Lung (tissue), 11 donors: ENCODE measurements at regions not wholly inside any gene's neighbourhood (a gene's known extent, or its start where the extent isn't known, plus 50 kb on each side); places are given as distances from the start of the nearest gene placed in this dataset.

Experiments used
- ATAC-seq: fragments of 200-7000 bp; cut with Tn5 transposase; one replicate; pipeline ENCODE4 v1.9.1; 2020; ENCODE audit warnings: moderate number of reproducible peaks; ENCODE audit not compliant: insufficient read depth, low FRiP score
- DNase-seq, 3 donors: peaks; one replicate each; pipeline ENCODE4 v3.0.0-alpha.2; 2013 to 2017
- H3K27ac ChIP-seq, 2 donors: one replicate each; pipeline ENCODE4 v1.5.1; 2013; ENCODE audit warnings: mild to moderate bottlenecking in 2 of 2, moderate library complexity in 2 of 2, control low read depth in 1 of 2, inconsistent platforms in 1 of 2, low read depth in 1 of 2, low read length in 1 of 2
- H3K27me3 ChIP-seq, 3 donors: one replicate each; pipeline ENCODE4 v1.5.1; 2013; ENCODE audit warnings: low read length in 2 of 3; ENCODE audit not compliant: control insufficient read depth in 3 of 3, insufficient read depth in 3 of 3
- H3K36me3 ChIP-seq, 4 donors: one replicate each; pipeline ENCODE4 v1.5.1; 2013; ENCODE audit warnings: low read length in 4 of 4, mild to moderate bottlenecking in 1 of 4, moderate library complexity in 1 of 4; ENCODE audit not compliant: control insufficient read depth in 4 of 4, insufficient read depth in 4 of 4
- H3K4me1 ChIP-seq, 5 donors: one replicate each; pipeline ENCODE4 v1.5.1; 2013; ENCODE audit warnings: low read length in 5 of 5, mild to moderate bottlenecking in 2 of 5, moderate library complexity in 1 of 5; ENCODE audit not compliant: control insufficient read depth in 5 of 5, insufficient read depth in 5 of 5
- H3K4me3 ChIP-seq: one replicate; pipeline ENCODE4 v1.5.1; 2013; ENCODE audit warnings: mild to moderate bottlenecking, control low read depth, moderate library complexity
- H3K9ac ChIP-seq, 2 donors: one replicate each; pipeline ENCODE4 v1.5.1; 2013; ENCODE audit warnings: low read length in 2 of 2, control low read depth in 1 of 2; ENCODE audit not compliant: insufficient read depth in 1 of 2
- H3K9me3 ChIP-seq, 4 donors: one replicate each; pipeline ENCODE4 v1.5.1; 2013; ENCODE audit warnings: low read length in 3 of 4, mild to moderate bottlenecking in 1 of 4, moderate library complexity in 1 of 4; ENCODE audit not compliant: control insufficient read depth in 4 of 4, insufficient read depth in 3 of 4
- WGBS, 2 donors: extraction: QIAGEN DNeasy Blood & Tissue Kit; methylation state at CpG; one replicate each; pipeline ENCODE4 v1.1.7; 2013; 5-methylcytosine and 5-hydroxymethylcytosine counted together
- TF ChIP-seq, protein P1 (sequence below): IDR thresholded peaks from 2 replicates; pipeline ENCODE4 v1.5.1; 2012; ENCODE audit warnings: mild to moderate bottlenecking; ENCODE audit errors: control extremely low read depth, extremely low read depth
- donor health status: control.
- donor health status: control.
- donor health status: Bipolar disorder and iron deficiency.
- donor health status: healthy.
- donor health status: DM: yes; HTN: yes; CAD: no.

- TF ChIP-seq, protein P1, sequence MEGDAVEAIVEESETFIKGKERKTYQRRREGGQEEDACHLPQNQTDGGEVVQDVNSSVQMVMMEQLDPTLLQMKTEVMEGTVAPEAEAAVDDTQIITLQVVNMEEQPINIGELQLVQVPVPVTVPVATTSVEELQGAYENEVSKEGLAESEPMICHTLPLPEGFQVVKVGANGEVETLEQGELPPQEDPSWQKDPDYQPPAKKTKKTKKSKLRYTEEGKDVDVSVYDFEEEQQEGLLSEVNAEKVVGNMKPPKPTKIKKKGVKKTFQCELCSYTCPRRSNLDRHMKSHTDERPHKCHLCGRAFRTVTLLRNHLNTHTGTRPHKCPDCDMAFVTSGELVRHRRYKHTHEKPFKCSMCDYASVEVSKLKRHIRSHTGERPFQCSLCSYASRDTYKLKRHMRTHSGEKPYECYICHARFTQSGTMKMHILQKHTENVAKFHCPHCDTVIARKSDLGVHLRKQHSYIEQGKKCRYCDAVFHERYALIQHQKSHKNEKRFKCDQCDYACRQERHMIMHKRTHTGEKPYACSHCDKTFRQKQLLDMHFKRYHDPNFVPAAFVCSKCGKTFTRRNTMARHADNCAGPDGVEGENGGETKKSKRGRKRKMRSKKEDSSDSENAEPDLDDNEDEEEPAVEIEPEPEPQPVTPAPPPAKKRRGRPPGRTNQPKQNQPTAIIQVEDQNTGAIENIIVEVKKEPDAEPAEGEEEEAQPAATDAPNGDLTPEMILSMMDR: no peak
- no peaks in the 10 kb centered on the region for H3K9me3 ChIP-seq
- H3K4me3 ChIP-seq: no peak overlapping the region
- H3K9ac ChIP-seq: no peak overlapping the region
- peaks cover 0 to 4% (median 0%) of the 10 kb centered on the region in 5 donors for H3K4me1 ChIP-seq
- peaks cover 3 to 12% (median 8%) of the 10 kb centered on the region in 4 donors for H3K36me3 ChIP-seq
- DNase-seq (no peak), ATAC-seq (no peak)
- no peak overlapping the region for H3K27ac ChIP-seq
- WGBS, 2 donors: 96 to 99% methylated on average over 16 of the region's 16 CpGs
- no peaks in the 10 kb centered on the region for H3K27me3 ChIP-seq
These were observed 334.1 kb upstream of the TPM1 start for GRCh38 chr15:62708470-62708869.

DNA sequence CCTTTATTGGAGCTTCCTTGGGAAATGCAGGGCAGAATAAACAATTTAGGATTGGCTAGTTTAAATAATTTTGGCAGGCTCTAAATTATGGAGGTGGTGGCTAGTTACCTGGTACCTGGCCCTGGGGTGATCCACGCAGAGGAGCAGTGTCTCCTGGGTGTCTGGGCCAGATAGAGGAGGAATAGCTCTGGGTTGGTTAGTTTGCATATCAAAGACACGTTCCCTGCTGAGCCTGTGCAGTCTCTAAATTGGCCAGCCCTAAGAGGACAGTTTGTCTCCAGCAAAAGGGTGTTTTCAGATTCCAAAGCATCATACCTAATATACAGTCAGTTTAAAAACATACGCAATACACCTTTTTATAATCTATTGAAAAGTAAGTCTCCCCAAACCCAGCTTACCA is 333.3 kb upstream of the TPM1 start:
- ATAC-seq: no peak
- Histone ChIP-seq H3K4me3 (no peak overlapping the region), H3K9me3 (no peaks in the 10 kb centered on the region), H3K27me3 (no peaks in the 10 kb centered on the region), H3K27ac (no peak overlapping the region), H3K36me3 (peaks cover 0 to 12% (median 8%) of the 10 kb centered on the region in 4 donors), H3K4me1 (peaks cover 0 to 4% (median 0%) of the 10 kb centered on the region in 5 donors), H3K9ac (no peak overlapping the region)
- TF ChIP-seq, protein P1: no peak
- DNase-seq: no peak
- WGBS, 2 donors: 92 to 97% methylated on average over 3 of the region's 3 CpGs

DNA sequence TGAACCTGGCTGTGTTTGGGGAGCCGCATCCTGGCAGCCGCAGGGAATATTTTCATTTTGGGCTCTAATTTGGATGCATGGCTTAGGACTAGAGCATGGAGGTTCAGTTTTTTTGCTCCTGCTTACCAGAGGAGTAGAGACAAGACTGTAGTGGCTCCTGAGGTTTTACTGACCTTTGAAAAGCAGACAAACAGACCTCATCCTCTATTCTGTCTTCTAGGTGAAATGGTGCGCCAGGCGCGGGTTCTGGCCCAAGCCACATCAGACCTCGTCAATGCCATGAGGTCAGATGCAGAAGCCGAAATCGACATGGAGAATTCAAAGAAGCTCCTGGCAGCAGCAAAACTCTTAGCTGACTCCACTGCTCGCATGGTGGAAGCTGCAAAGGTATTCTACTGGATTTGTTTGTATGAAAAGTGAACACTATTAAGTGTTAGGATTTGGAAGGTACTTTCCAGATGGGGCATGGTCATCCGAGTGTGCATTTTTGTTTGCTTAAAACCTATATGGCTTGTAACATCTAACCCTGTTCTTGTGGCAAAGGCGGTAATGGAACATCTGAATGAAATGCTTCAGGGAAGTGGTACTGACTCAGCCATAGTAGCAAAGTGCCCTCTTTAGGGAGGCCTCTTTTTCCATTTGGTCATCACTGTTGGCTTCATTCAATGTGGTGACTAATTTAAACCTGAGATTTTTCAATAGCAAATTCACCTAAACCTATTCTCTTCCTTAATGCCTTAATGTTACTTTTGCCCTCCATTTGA is 330.7 kb upstream of the TPM1 start:
- DNase-seq: no peak
- H3K9me3 ChIP-seq: no peaks in the 10 kb centered on the region
- WGBS, 2 donors: 93 to 97% methylated on average over 11 of the region's 11 CpGs
- H3K27me3 ChIP-seq: no peaks in the 10 kb centered on the region
- TF ChIP-seq, protein P1: no peak
- H3K27ac ChIP-seq: no peak overlapping the region
- no peak overlapping the region for H3K4me3 ChIP-seq
- peaks cover 0 to 22% (median 10%) of the 10 kb centered on the region in 4 donors for H3K36me3 ChIP-seq
- ATAC-seq: no peak
- H3K9ac ChIP-seq: no peak overlapping the region
- H3K4me1 ChIP-seq: peaks cover 0 to 2% (median 0%) of the 10 kb centered on the region in 5 donors
